T-cell (primary cell): ENCODE measurements at regions not wholly inside any gene's neighbourhood (a gene's known extent, or its start where the extent isn't known, plus 50 kb on each side); places are given as distances from the start of the nearest gene placed in this dataset.
A peak's percentile ranks its signal among the peaks of the same experiment; 100 is the strongest.

ENCODE experiments used
- ATAC-seq, 4 experiments: fragments of 200-7000 bp in 3 of 4; fragments of 150-1000 bp in 1 of 4; cut with Tn5 transposase; replicated peaks in 1 of 4; 1 replicate in 3 of 4; 2 replicates in 1 of 4; pipeline ENCODE4 v1.10.0; 2021; ENCODE audit warnings: moderate library complexity in 3 of 4, mild to moderate bottlenecking in 2 of 4, moderate number of reproducible peaks in 1 of 4
- CTCF ChIA-PET, 2 donors: fragments of 300-600 bp; sonication (Branson Sonifier 250); formaldehyde crosslinking; loops; one replicate each; lab custom pipeline; 2022; ENCODE audit warnings: antibody characterized with exemption in 2 of 2; lab: Charles Lee
- POLR2A ChIA-PET, 2 donors: fragments of 300-600 bp; sonication (Branson Sonifier 250); formaldehyde crosslinking; loops; one replicate each; lab custom pipeline; 2022; ENCODE audit warnings: antibody characterized with exemption in 2 of 2; lab: Charles Lee
- DNase-seq, 35 experiments: peaks; one replicate each; pipeline versions ENCODE4 v3.0.0 to v3.0.0-alpha.2; 2013 to 2023
- H3K27ac ChIP-seq: one replicate; pipeline ENCODE4 v1.5.1; 2013; ENCODE audit warnings: low read length
- H3K27me3 ChIP-seq, 2 experiments: replicated peaks in 1 of 2; 1 replicate in 1 of 2; 2 replicates in 1 of 2; pipeline versions ENCODE4 v1.6.1 to v1.7.0; 2013; ENCODE audit warnings: low read length in 1 of 2, mixed read lengths in 1 of 2; ENCODE audit not compliant: control insufficient read depth in 2 of 2, insufficient read depth in 2 of 2; ENCODE audit errors: extremely low read depth in 1 of 2
- H3K36me3 ChIP-seq, 2 donors: 1 replicate in 1 of 2; 2 replicates in 1 of 2; pipeline versions ENCODE4 v1.6.1 to v1.7.0; 2013; ENCODE audit warnings: low read length in 1 of 2; ENCODE audit not compliant: control insufficient read depth in 2 of 2, insufficient read depth in 1 of 2; ENCODE audit errors: extremely low read depth in 1 of 2
- H3K4me1 ChIP-seq, 2 experiments: 1 replicate in 1 of 2; 2 replicates in 1 of 2; pipeline versions ENCODE4 v1.6.1 to v1.7.0; 2013; ENCODE audit warnings: low read length in 2 of 2, mixed read lengths in 1 of 2; ENCODE audit not compliant: insufficient read depth in 2 of 2, control insufficient read depth in 1 of 2; ENCODE audit errors: extremely low read depth in 1 of 2
- H3K4me3 ChIP-seq, 2 donors: 1 replicate in 1 of 2; 2 replicates in 1 of 2; pipeline versions ENCODE4 v1.5.1 to v1.7.0; 2013; ENCODE audit warnings: mild to moderate bottlenecking in 2 of 2, low read length in 1 of 2, moderate library complexity in 1 of 2; ENCODE audit not compliant: control insufficient read depth in 1 of 2; ENCODE audit errors: extremely low read depth in 1 of 2
- H3K9me3 ChIP-seq: 2 replicates; pipeline ENCODE4 v1.7.0; 2013
- H3K27ac Mint-ChIP-seq, 2 donors: one replicate each; pipeline ENCODE4 v1.8.0; 2020 to 2021; ENCODE audit warnings: mild to moderate bottlenecking in 2 of 2, mixed read lengths in 2 of 2
- H3K27me3 Mint-ChIP-seq, 2 donors: one replicate each; pipeline ENCODE4 v1.8.0; 2021 to 2022; ENCODE audit warnings: mixed read lengths in 2 of 2
- H3K36me3 Mint-ChIP-seq: one replicate; pipeline ENCODE4 v1.8.0; 2021; ENCODE audit warnings: mixed read lengths
- H3K4me1 Mint-ChIP-seq, 3 donors: one replicate each; pipeline ENCODE4 v1.8.0; 2020 to 2022; ENCODE audit warnings: mixed read lengths in 3 of 3, mild to moderate bottlenecking in 1 of 3
- H3K4me3 Mint-ChIP-seq, 3 donors: one replicate each; pipeline ENCODE4 v1.8.0; 2020 to 2022; ENCODE audit warnings: mild to moderate bottlenecking in 3 of 3, mixed read lengths in 3 of 3, moderate library complexity in 3 of 3
- H3K9me3 Mint-ChIP-seq, 3 donors: one replicate each; pipeline ENCODE4 v1.8.0; 2020 to 2022; ENCODE audit warnings: mixed read lengths in 3 of 3
- WGBS: methylation state at CpG from one replicate; pipeline ENCODE4 v1.1.5; 2013; ENCODE audit warnings: missing lambda C conversion rate; ENCODE audit not compliant: insufficient coverage; 5-methylcytosine and 5-hydroxymethylcytosine counted together

- POLR2A ChIA-PET: no interaction called here
- ATAC-seq: no peak
These were observed 92.3 kb downstream of the GYPC start for GRCh38 chr2:126748188-126748760.

GRCh38 chr2:126748929-126749518, 93.1 kb downstream of the GYPC start:
- WGBS: 90% methylated on average over 7 of the region's 9 CpGs
- POLR2A ChIA-PET: no interaction called here

More at GRCh38 chr2:126748188-126748760, 92.3 kb downstream of the GYPC start:
- no peaks in the 10 kb centered on the region for H3K27me3 Mint-ChIP-seq
- CTCF ChIA-PET: interaction anchor here in 1 of 2 donors (0.6 kb wide), 1 partner anchor 323 kb away, joined by 3 read pairs; no protein-coding TSS in a partner anchor
- H3K27ac ChIP-seq: no peak overlapping the region
- 54% methylated on average over 3 of the region's 4 CpGs for WGBS
- no peaks in the 10 kb centered on the region for H3K36me3 Mint-ChIP-seq
- H3K4me1 ChIP-seq: no peaks in the 10 kb centered on the region
- no peak for DNase-seq
- no peaks in the 10 kb centered on the region for H3K27me3 ChIP-seq
- no peak overlapping the region for H3K27ac Mint-ChIP-seq
- H3K4me3 ChIP-seq: no peak overlapping the region
- H3K4me3 Mint-ChIP-seq: no peak overlapping the region
- no peaks in the 10 kb centered on the region for H3K9me3 ChIP-seq
- peaks cover 4 to 10% (median 7%) of the 10 kb centered on the region in 3 donors for H3K4me1 Mint-ChIP-seq
- H3K9me3 Mint-ChIP-seq: no peaks in the 10 kb centered on the region
- no peaks in the 10 kb centered on the region for H3K36me3 ChIP-seq

DNA sequence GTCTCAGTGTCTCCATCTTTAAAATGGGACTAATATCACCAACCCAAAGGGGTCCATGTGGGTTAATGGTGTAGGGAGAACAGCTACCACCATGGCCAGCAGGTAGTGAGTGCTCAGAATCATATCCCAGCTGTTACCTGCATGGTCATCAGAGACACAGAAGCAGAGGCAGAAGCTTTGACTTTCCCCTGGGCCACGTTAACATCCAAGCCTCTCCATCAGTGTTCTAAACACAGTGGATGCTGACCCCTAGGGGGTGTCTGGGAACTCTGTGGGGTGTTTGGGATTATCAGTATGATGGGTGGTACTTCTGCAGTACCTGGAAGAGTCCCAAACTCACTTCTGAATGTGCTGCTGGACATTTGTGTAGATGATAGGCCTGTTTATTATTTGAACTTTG, 93.6 kb downstream of the GYPC start:
- Histone ChIP-seq H3K27ac (no peak overlapping the region), H3K4me1 (peaks cover 3 to 5% of the 10 kb centered on the region in 2 experiments), H3K27me3 (no peaks in the 10 kb centered on the region), H3K9me3 (no peaks in the 10 kb centered on the region), H3K36me3 (no peaks in the 10 kb centered on the region), H3K4me3 (no peak overlapping the region)
- ATAC-seq (peak in 2 of 4 experiments; percentile 38 to 49), DNase-seq (peak in 3 of 35 experiments; percentile 8 to 37 (median 9))
- Mint-ChIP-seq H3K4me1 (peaks cover 9 to 12% (median 11%) of the 10 kb centered on the region in 3 donors), H3K4me3 (no peak overlapping the region), H3K9me3 (no peaks in the 10 kb centered on the region), H3K27me3 (no peaks in the 10 kb centered on the region), H3K27ac (no peak overlapping the region), H3K36me3 (no peaks in the 10 kb centered on the region)
- no CpG with 5 or more reads among the region's 1 CpG for WGBS
- POLR2A ChIA-PET: interaction anchor here in 1 of 2 donors (0.5 kb wide), 1 partner anchor 201 kb away, joined by 3 read pairs; no protein-coding TSS in a partner anchor
- CTCF ChIA-PET: interaction anchor here (0.6 to 1.6 kb wide), 3 partner anchors 221 to 319 kb away, joined by 3 to 4 read pairs (median 4); no protein-coding TSS in a partner anchor

More at GRCh38 chr2:126748929-126749518, 93.1 kb downstream of the GYPC start:
- Histone ChIP-seq H3K9me3 (no peaks in the 10 kb centered on the region), H3K27me3 (no peaks in the 10 kb centered on the region), H3K27ac (no peak overlapping the region), H3K4me3 (no peak overlapping the region), H3K4me1 (peaks cover 0 to under 1% of the 10 kb centered on the region in 2 experiments), H3K36me3 (no peaks in the 10 kb centered on the region)
- H3K4me3 Mint-ChIP-seq: no peak overlapping the region
- no peaks in the 10 kb centered on the region for H3K27me3 Mint-ChIP-seq
- H3K36me3 Mint-ChIP-seq: no peaks in the 10 kb centered on the region
- ATAC-seq (no peak), DNase-seq (no peak)
- peaks cover 4 to 9% (median 7%) of the 10 kb centered on the region in 3 donors for H3K4me1 Mint-ChIP-seq
- CTCF ChIA-PET: interaction anchor here (0.6 to 1.5 kb wide), 4 partner anchors 221 to 675 kb away, joined by 3 to 4 read pairs (median 3); no protein-coding TSS in a partner anchor
- no peaks in the 10 kb centered on the region for H3K9me3 Mint-ChIP-seq
- no peak overlapping the region for H3K27ac Mint-ChIP-seq

GRCh38 chr2:126750506-126750905, 94.5 kb downstream of the GYPC start:
- H3K36me3 Mint-ChIP-seq: no peaks in the 10 kb centered on the region
- no CpG with 5 or more reads among the region's 4 CpGs for WGBS
- POLR2A ChIA-PET: no interaction called here

DNA sequence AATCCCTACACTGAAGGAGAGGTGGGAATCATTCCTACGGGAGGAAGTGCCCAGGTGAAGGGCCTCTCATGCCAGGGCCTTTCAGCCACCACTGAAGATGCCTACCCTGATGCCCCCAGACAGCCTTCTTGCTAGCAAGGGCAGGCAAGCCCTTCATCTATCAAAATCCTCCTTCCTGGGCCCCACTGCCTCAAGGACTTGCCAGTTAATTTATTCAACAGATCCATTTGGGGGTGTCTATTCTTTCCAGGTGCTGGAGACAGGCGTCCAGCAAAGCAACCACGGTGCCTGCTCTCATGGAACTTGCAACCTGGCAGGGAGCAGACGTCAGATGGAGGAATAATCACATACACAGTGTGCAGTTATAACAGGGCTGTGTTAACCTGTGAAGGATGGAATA, 95.5 kb downstream of the GYPC start:
- Histone ChIP-seq H3K4me3 (no peak overlapping the region), H3K27me3 (no peaks in the 10 kb centered on the region), H3K9me3 (no peaks in the 10 kb centered on the region), H3K36me3 (no peaks in the 10 kb centered on the region), H3K27ac (no peak overlapping the region), H3K4me1 (peaks cover 6 to 8% of the 10 kb centered on the region in 2 experiments)
- no peaks in the 10 kb centered on the region for H3K36me3 Mint-ChIP-seq
- H3K9me3 Mint-ChIP-seq: peaks cover 0 to 6% (median 0%) of the 10 kb centered on the region in 3 donors
- 89% methylated on average over 3 of the region's 4 CpGs for WGBS
- H3K27me3 Mint-ChIP-seq: no peaks in the 10 kb centered on the region
- ATAC-seq: no peak
- H3K27ac Mint-ChIP-seq: no peak overlapping the region
- peaks cover 17 to 28% (median 17%) of the 10 kb centered on the region in 3 donors for H3K4me1 Mint-ChIP-seq
- ChIA-PET POLR2A (no interaction called here), CTCF (no interaction called here)
- H3K4me3 Mint-ChIP-seq: no peak overlapping the region
- DNase-seq: no peak

More at GRCh38 chr2:126750506-126750905, 94.5 kb downstream of the GYPC start:
- Histone ChIP-seq H3K9me3 (no peaks in the 10 kb centered on the region), H3K27me3 (no peaks in the 10 kb centered on the region), H3K36me3 (no peaks in the 10 kb centered on the region), H3K27ac (no peak overlapping the region), H3K4me3 (no peak overlapping the region), H3K4me1 (peaks cover 6 to 8% of the 10 kb centered on the region in 2 experiments)
- peaks cover 14 to 19% (median 14%) of the 10 kb centered on the region in 3 donors for H3K4me1 Mint-ChIP-seq
- H3K27ac Mint-ChIP-seq: no peak overlapping the region
- CTCF ChIA-PET: interaction anchor here (1.5 to 1.6 kb wide), 2 partner anchors 222 kb away, joined by 4 read pairs; no protein-coding TSS in a partner anchor
- ATAC-seq (no peak), DNase-seq (no peak)
- no peaks in the 10 kb centered on the region for H3K9me3 Mint-ChIP-seq
- H3K4me3 Mint-ChIP-seq: no peak overlapping the region
- no peaks in the 10 kb centered on the region for H3K27me3 Mint-ChIP-seq

GRCh38 chr2:126752876-126753275, 96.9 kb downstream of the GYPC start:
- ATAC-seq (no peak), DNase-seq (no peak)
- Mint-ChIP-seq H3K36me3 (no peaks in the 10 kb centered on the region), H3K27ac (no peak overlapping the region), H3K9me3 (peaks cover 0 to 6% (median 0%) of the 10 kb centered on the region in 3 donors), H3K4me3 (no peak overlapping the region), H3K27me3 (no peaks in the 10 kb centered on the region), H3K4me1 (peaks cover 17 to 28% (median 17%) of the 10 kb centered on the region in 3 donors)
- ChIA-PET CTCF (no interaction called here), POLR2A (no interaction called here)
- Histone ChIP-seq H3K36me3 (no peaks in the 10 kb centered on the region), H3K4me1 (peaks cover 6 to 8% of the 10 kb centered on the region in 2 experiments), H3K27ac (no peak overlapping the region), H3K9me3 (no peaks in the 10 kb centered on the region), H3K4me3 (no peak overlapping the region), H3K27me3 (no peaks in the 10 kb centered on the region)
- 92% methylated on average over 4 of the region's 4 CpGs for WGBS
